ENCODE measurements at regions not wholly inside any gene's neighbourhood (a gene's known extent, or its start where the extent isn't known, plus 50 kb on each side); places are given as distances from the start of the nearest gene placed in this dataset.
A peak's percentile ranks its signal among the peaks of the same experiment; 100 is the strongest.

- Histone ChIP-seq H3K36me3 (ENCODE audit: control insufficient read depth, insufficient read depth, low read length) (no peaks in the 10 kb centered on the region), H3K9ac (ENCODE audit: insufficient read depth, low read length) (no peak overlapping the region), H3K79me2 (ENCODE audit: control insufficient read depth, insufficient read depth, low read length) (no peaks in the 10 kb centered on the region), H3K9me3 (ENCODE audit: control insufficient read depth, insufficient read depth, low read depth, low read length) (no peaks in the 10 kb centered on the region), H3K27ac (ENCODE audit: insufficient read depth, low read length) (no peak overlapping the region), H2AFZ (ENCODE audit: low read length) (no peak overlapping the region), H3K4me1 (ENCODE audit: control insufficient read depth, extremely low read depth, insufficient read depth, low read length) (no peaks in the 10 kb centered on the region), H3K27me3 (ENCODE audit: control insufficient read depth, insufficient read depth, low read length) (no peaks in the 10 kb centered on the region), H3K4me3 (replicated peaks in 1 of 4; ENCODE audit: control extremely low read depth in 1 of 4, insufficient read depth in 1 of 4, low read depth in 3 of 4, low read length in 4 of 4) (no peak overlapping the region), H3K4me2 (ENCODE audit: extremely low read depth, insufficient read depth, low read length) (no peak overlapping the region), H4K20me1 (ENCODE audit: control insufficient read depth, extremely low read depth, insufficient read depth, low read length) (no peaks in the 10 kb centered on the region)
- TF ChIP-seq CTCF (conservative IDR thresholded peaks at IDR 0.05 in 1 of 2, IDR thresholded peaks at IDR 0.05 in 1 of 2; ENCODE audit: low read depth in 1 of 2, low read length in 2 of 2) (no peak), EZH2 (IDR thresholded peaks at IDR 0.05; ENCODE audit: low read length, missing control alignments) (no peak)
- DNase-seq (ENCODE audit: low read depth in 2 of 2): no peak
Measured at GRCh38 chr9:119060629-119061385, 308.4 kb downstream of the BRINP1 start.

GRCh38 chr9:119071636-119072035 lies 297.6 kb downstream of the BRINP1 start:
- H3K4me2 ChIP-seq (ENCODE audit: extremely low read depth, insufficient read depth, low read length): no peak overlapping the region
- no peaks in the 10 kb centered on the region for H3K4me1 ChIP-seq (ENCODE audit: control insufficient read depth, extremely low read depth, insufficient read depth, low read length)
- H4K20me1 ChIP-seq (ENCODE audit: control insufficient read depth, extremely low read depth, insufficient read depth, low read length): no peaks in the 10 kb centered on the region
- no peak overlapping the region for H3K9ac ChIP-seq (ENCODE audit: insufficient read depth, low read length)
- peak in 1 of 2 donors; percentile 1 for DNase-seq (ENCODE audit: low read depth in 2 of 2)
- no peaks in the 10 kb centered on the region for H3K9me3 ChIP-seq (ENCODE audit: control insufficient read depth, insufficient read depth, low read depth, low read length)
- H3K27ac ChIP-seq (ENCODE audit: insufficient read depth, low read length): no peak overlapping the region
- TF ChIP-seq CTCF (conservative IDR thresholded peaks at IDR 0.05 in 1 of 2, IDR thresholded peaks at IDR 0.05 in 1 of 2; ENCODE audit: low read depth in 1 of 2, low read length in 2 of 2): no peak
- TF ChIP-seq EZH2 (IDR thresholded peaks at IDR 0.05; ENCODE audit: low read length, missing control alignments): no peak
- H3K4me3 ChIP-seq (replicated peaks in 1 of 4; ENCODE audit: control extremely low read depth in 1 of 4, insufficient read depth in 1 of 4, low read depth in 3 of 4, low read length in 4 of 4): no peak overlapping the region
- H3K79me2 ChIP-seq (ENCODE audit: control insufficient read depth, insufficient read depth, low read length): no peaks in the 10 kb centered on the region
- H2AFZ ChIP-seq (ENCODE audit: low read length): no peak overlapping the region
- no peaks in the 10 kb centered on the region for H3K36me3 ChIP-seq (ENCODE audit: control insufficient read depth, insufficient read depth, low read length)
- H3K27me3 ChIP-seq (ENCODE audit: control insufficient read depth, insufficient read depth, low read length): no peaks in the 10 kb centered on the region

GRCh38 chr9:119074017-119074416 lies 295.2 kb downstream of the BRINP1 start:
- no peaks in the 10 kb centered on the region for H4K20me1 ChIP-seq (ENCODE audit: control insufficient read depth, extremely low read depth, insufficient read depth, low read length)
- no peak overlapping the region for H3K4me2 ChIP-seq (ENCODE audit: extremely low read depth, insufficient read depth, low read length)
- no peak overlapping the region for H3K4me3 ChIP-seq (replicated peaks in 1 of 4; ENCODE audit: control extremely low read depth in 1 of 4, insufficient read depth in 1 of 4, low read depth in 3 of 4, low read length in 4 of 4)
- H3K9ac ChIP-seq (ENCODE audit: insufficient read depth, low read length): no peak overlapping the region
- no peak overlapping the region for H2AFZ ChIP-seq (ENCODE audit: low read length)
- no peak for DNase-seq (ENCODE audit: low read depth in 2 of 2)
- TF ChIP-seq EZH2 (IDR thresholded peaks at IDR 0.05; ENCODE audit: low read length, missing control alignments) (no peak), CTCF (conservative IDR thresholded peaks at IDR 0.05 in 1 of 2, IDR thresholded peaks at IDR 0.05 in 1 of 2; ENCODE audit: low read depth in 1 of 2, low read length in 2 of 2) (no peak)
- no peaks in the 10 kb centered on the region for H3K4me1 ChIP-seq (ENCODE audit: control insufficient read depth, extremely low read depth, insufficient read depth, low read length)
- H3K36me3 ChIP-seq (ENCODE audit: control insufficient read depth, insufficient read depth, low read length): no peaks in the 10 kb centered on the region
- H3K27me3 ChIP-seq (ENCODE audit: control insufficient read depth, insufficient read depth, low read length): no peaks in the 10 kb centered on the region
- no peaks in the 10 kb centered on the region for H3K79me2 ChIP-seq (ENCODE audit: control insufficient read depth, insufficient read depth, low read length)
- H3K9me3 ChIP-seq (ENCODE audit: control insufficient read depth, insufficient read depth, low read depth, low read length): no peaks in the 10 kb centered on the region
- no peak overlapping the region for H3K27ac ChIP-seq (ENCODE audit: insufficient read depth, low read length)
